Limb (tissue), 2 donors: ENCODE measurements at regions not wholly inside any gene's neighbourhood (a gene's known extent, or its start where the extent isn't known, plus 50 kb on each side); places are given as distances from the start of the nearest gene placed in this dataset.

Experiments used
- DNase-seq, 2 donors: peaks; one replicate each; pipeline ENCODE4 v3.0.0-alpha.2; 2016; ENCODE audit errors: extremely low spot score in 2 of 2

GRCh38 chr4:123312951-123313592 is 83.5 kb upstream of the SPRY1 start:
- DNase-seq: no peak

- DNase-seq: no peak
These were observed 81.0 kb upstream of the SPRY1 start for GRCh38 chr4:123315617-123316016.

DNA sequence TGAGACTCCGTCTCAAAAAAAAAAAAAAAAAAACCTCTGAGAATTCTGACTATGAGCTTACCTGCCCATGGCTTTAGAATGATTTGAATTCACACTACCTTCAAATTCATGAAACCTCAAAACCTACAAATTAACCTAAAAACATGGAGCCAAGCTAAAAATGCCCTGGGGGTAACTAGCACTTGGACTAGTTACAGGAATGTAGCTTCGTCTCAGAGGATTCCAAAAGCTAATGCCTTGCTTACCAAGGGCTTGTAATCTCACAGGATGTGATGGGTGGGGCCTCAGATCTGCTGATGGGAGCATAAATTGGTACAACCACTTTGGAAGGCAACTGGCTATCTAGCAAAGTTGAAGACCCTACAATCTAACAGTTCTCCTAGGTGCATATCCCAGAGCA is 79.4 kb upstream of the SPRY1 start:
- no peak for DNase-seq

GRCh38 chr4:123319639-123320038 is 77.0 kb upstream of the SPRY1 start:
- DNase-seq: no peak

DNA sequence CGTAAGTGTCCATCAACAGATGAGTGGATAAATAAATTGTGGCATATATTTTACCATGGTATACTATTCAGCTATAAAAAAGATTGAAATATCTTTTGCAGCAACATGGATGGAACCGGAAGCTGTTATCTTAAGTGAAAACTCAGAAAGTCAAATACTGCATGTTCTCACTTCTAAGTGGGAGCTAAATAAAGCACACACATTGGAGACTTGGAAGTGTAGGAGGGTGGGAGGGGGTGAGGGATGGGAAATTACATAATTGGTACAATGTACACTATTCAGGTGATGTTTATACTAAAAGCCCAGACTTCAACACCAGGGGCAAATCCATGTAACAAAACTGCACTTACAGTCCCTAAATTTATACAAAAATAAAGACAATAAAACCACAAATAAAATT is 72.6 kb upstream of the SPRY1 start:
- DNase-seq: no peak

- DNase-seq: no peak
These were observed 71.3 kb upstream of the SPRY1 start for GRCh38 chr4:123325241-123325681.

DNA sequence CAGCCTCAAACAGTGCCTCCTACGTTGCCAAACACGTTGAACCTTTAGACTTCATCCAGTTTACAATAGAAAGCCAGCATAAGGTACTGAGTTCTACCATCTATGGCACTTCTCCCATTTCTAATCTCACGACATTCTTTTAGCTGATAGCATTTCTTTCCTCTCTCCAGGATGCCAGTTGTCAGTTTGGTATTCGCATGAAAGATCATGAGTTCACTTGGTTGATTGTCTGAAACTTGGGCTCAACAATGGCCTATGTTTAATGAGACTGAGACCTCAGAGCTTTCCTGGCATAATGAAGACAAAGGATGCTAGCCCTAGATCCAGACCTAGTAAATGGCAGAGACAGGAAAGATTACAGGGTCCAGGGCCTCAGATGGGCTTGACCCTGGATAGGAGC is 69.2 kb upstream of the SPRY1 start:
- no peak for DNase-seq

DNA sequence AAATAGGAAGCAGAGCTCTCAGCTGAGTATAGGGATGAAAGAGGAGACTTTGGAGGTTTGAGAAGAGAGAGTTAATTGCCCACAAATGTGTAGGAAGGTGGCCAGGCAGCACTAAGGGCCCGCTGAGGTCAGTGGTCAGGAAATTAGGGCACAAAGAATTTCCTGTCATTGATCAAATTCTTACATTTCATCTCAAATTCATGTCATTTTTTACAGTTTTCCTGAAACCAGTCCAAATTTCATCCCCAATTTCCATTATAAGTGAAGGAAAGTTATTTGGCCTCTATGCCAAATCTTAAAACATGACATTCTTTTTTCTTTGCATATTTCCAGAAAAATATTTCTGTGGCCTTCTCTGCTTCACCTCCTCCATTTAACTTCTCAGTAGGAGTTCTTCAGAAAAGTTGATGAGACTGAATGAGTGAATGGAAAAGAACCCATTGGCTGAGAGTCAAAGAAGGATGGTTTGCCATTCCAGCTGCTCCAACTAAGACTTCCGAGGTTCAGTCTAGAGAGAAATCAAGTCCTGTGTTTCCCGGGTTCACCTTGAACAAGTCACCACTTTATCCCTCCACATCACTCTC is 68.7 kb upstream of the SPRY1 start:
- DNase-seq: no peak

DNA sequence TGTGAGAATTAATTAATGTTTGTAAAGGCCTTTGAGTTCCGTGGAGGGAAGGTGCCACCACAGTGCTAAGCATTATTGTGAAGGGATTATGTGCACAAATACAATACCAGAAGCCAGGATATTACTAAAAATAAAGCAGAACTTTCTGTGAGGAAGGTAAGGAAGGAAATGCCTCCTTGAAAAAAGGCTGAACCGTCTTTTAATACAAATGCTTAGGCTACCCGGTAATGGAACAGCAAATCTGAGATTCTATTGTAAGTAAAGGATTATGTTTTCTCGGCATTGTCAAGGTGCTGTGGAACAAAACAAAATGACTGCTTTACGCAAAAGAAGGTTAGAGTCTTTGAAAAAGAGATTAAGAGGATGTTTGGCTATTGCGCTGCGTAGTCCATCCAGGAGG is 57.9 kb upstream of the SPRY1 start:
- no peak for DNase-seq

DNA sequence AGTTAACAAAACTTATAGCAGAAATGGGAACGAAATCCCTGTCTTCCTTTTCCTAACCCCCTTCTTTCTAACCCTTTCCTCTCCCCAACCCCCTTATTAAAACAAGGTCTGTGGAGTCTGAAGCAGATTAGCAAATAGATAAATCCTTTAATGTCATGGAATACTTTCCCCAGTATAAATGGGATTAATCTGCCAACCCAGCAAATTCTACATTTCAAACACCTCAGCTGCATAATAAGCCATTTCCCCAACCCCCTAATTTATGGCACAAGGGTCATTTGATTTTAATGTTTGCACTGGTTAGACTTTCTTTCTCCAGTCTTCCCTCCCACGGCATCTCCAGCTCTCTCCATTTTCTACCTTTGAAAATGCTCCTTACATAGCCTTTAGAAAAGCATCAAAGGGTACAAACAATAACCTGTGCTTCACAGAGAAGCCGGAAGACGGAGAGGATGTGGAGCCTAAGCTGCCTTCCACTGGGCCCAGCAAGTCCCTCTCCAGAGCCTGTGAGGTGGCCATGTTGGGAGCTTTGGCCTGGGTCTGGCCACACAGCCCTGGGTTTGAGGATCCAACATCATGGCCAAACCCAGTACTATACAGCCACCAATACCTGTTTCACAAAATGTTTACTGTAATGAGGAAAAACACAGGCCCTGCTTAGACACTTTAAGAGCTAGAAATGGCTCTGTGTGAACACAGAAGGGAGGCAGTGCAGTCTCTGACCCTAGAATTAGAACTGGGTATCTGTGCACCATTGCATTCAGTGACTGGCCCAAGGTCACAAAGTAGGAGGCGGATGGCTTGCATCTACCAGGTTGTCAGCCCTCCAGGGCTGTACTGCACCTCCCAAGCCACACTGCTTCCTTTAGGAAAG is 56.9 kb upstream of the SPRY1 start:
- DNase-seq: no peak

DNA sequence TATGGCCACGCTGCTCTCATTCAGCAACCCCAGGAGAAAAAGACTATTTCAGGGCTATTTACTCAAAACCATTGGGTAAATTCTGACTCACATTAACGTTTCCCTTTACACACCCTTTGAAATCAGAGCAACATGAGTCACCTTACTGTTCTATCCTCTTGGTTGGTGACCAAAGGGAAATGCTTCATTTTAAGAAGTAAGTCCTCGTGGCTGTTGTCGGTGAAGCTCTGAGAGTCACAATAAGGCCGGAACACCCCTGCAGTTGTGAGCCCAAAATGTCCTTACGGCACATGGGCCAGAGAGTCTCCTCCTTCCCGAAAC is 56.3 kb upstream of the SPRY1 start:
- DNase-seq: no peak

- DNase-seq: no peak
These were observed 54.1 kb upstream of the SPRY1 start for GRCh38 chr4:123342498-123342897.

GRCh38 chr4:123343400-123344041 is 53.1 kb upstream of the SPRY1 start:
- DNase-seq: no peak

DNA sequence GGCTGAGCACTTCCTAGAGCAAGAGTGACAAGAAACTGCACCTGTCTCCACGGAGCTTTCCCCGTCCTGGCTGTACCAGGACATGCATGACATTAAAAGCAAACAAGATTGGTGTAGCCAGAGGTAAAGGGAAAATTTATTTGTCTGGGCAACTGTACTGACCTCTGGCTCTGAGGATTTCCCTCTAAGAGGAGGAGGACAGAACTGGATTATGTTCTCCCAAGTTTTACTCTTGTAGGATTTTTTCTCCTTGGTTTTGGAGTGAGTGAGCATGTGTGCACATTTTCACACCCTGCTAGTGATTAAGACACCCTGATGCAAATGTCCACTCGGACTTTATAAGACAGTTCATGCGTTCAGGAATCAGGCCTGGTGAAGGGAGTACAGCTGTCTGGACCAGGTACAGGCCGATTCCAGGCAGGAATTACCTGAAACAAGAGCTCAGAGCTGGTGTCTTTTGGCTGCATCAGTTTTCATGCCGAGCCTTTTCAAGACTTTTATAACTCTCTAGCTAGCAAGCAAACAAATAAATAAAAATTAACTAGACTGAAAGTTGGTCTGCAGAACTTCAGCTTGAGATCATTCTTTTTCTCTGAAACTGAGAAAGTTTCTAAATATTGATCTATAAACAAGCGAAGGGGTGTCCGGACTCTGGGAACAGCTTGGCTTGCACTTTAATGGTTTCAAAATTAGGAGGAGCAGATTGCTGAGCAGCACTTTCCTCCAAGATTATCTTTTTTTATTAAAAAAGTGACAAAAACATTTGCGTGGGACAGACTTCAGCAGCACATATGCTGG is 51.3 kb upstream of the SPRY1 start:
- DNase-seq: no peak

DNA sequence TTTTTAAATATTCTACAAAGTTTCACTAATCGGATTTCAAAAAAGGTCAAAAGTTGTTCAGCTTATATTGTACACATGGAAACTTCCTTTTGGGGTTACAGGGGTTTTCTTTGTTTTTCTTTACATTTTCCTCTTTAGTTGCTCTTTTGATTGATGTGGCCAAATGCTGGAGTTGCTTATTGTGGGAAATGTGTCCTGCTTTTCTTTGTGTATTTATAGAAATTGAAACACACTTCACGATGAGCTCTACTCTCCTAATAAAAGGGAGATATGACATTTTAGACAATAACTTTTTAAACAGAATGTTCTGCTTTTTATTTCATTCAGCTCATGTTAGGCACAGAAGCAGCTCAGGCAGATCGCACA is 50.7 kb upstream of the SPRY1 start:
- DNase-seq: no peak

GRCh38 chr4:123346330-123346940 is 50.2 kb upstream of the SPRY1 start:
- no peak for DNase-seq
